Peyer's patch (tissue), 4 donors: ENCODE measurements at regions not wholly inside any gene's neighbourhood (a gene's known extent, or its start where the extent isn't known, plus 50 kb on each side); places are given as distances from the start of the nearest gene placed in this dataset.

Experiments used
- CTCF ChIP-seq, 6 experiments: fragments of 450-650 bp in 4 of 6; fragments of 200-600 bp in 2 of 6; sonication (generic) in 1 of 6; IDR thresholded peaks; one replicate each; pipeline ENCODE4 v1.5.1; 2017 to 2019; ENCODE audit warnings: antibody characterized with exemption in 6 of 6, mild to moderate bottlenecking in 3 of 6, moderate library complexity in 1 of 6
- POLR2A ChIP-seq, 2 donors: fragments of 450-650 bp; IDR thresholded peaks; one replicate each; pipeline ENCODE4 v1.5.1; 2017; ENCODE audit warnings: antibody characterized with exemption in 2 of 2, mild to moderate bottlenecking in 2 of 2, moderate library complexity in 2 of 2

- no peak for TF ChIP-seq CTCF (IDR thresholded peaks at IDR 0.05)
- no peak for TF ChIP-seq POLR2A (IDR thresholded peaks at IDR 0.05)
Observed at GRCh38 chr7:26918241-26918640, 53.9 kb upstream of the SKAP2 start.
